ENCODE measurements at regions not wholly inside any gene's neighbourhood (a gene's known extent, or its start where the extent isn't known, plus 50 kb on each side); places are given as distances from the start of the nearest gene placed in this dataset.

GRCh38 chr1:195733408-195733807, 874.8 kb downstream of the KCNT2 start:
- no peaks in the 10 kb centered on the region for H4K20me1 ChIP-seq (ENCODE audit: insufficient read depth)
- intact Hi-C loops (cut with micrococcal nuclease): no loop called here
- no peak overlapping the region for H3K9ac ChIP-seq (ENCODE audit: low read length)
- no peak overlapping the region for H3K4me3 ChIP-seq (replicated peaks in 1 of 2; ENCODE audit: low read depth in 1 of 2, low read length in 2 of 2)
- no peaks in the 10 kb centered on the region for H3K27me3 ChIP-seq (ENCODE audit: insufficient read depth, low read length)
- H3K27ac ChIP-seq (ENCODE audit: low read depth, low read length): no peak overlapping the region
- H3K9me2 ChIP-seq (ENCODE audit: insufficient read depth): no peaks in the 10 kb centered on the region
- no peaks in the 10 kb centered on the region for H3K9me3 ChIP-seq (ENCODE audit: control insufficient read depth in 1 of 2, insufficient read depth in 1 of 2, low read depth in 1 of 2, low read length in 2 of 2)
- ATAC-seq (no peak), DNase-seq (ENCODE audit: low read depth, low spot score) (no peak)
- H3K4me2 ChIP-seq (ENCODE audit: low read length): no peak overlapping the region
- BruUV-seq (replicated peaks): no TSS peak
- ChIA-PET POLR2A (no interaction called here), RAD21 (ENCODE audit: low non-redundant PET in 1 of 2, low total read pairs in 2 of 2, uncharacterized antibody in 2 of 2, unreplicated experiment in 2 of 2) (no interaction called here), CTCF (no interaction called here)
- no peak overlapping the region for H2AFZ ChIP-seq (ENCODE audit: low read depth, low read length, poor library complexity, severe bottlenecking)
- no peaks in the 10 kb centered on the region; a peak in 1 of 4 replicates for H3K4me1 ChIP-seq (ENCODE audit: control insufficient read depth in 1 of 2, insufficient read depth in 2 of 2, low read length in 2 of 2)
- TF ChIP-seq EGR1 (IDR thresholded peaks at IDR 0.05; ENCODE audit: low read depth): no peak
- TF ChIP-seq ZNF274 (IDR thresholded peaks at IDR 0.05; ENCODE audit: low read depth, low read length): no peak
- TF ChIP-seq CTCF (IDR thresholded peaks at IDR 0.05 in 2 of 3, conservative IDR thresholded peaks at IDR 0.05 in 1 of 3; ENCODE audit: borderline replicate concordance in 1 of 3, insufficient read depth in 1 of 3, low read depth in 2 of 3, low read length in 2 of 3): no peak
- no peak for TF ChIP-seq CEBPB (IDR thresholded peaks at IDR 0.05; ENCODE audit: low read depth)
- TF ChIP-seq TCF7L2 (IDR thresholded peaks at IDR 0.05; ENCODE audit: borderline replicate concordance, extremely low read depth, insufficient read depth, insufficient read length): no peak
- no peak for TF ChIP-seq JUND (IDR thresholded peaks at IDR 0.05)
- TF ChIP-seq RAD21 (IDR thresholded peaks at IDR 0.05; ENCODE audit: low read depth): no peak
- TF ChIP-seq SIN3A (IDR thresholded peaks at IDR 0.05; ENCODE audit: low read depth): no peak
- no peak for TF ChIP-seq SP1 (IDR thresholded peaks at IDR 0.05; ENCODE audit: low read depth)
- no peak for TF ChIP-seq POLR2AphosphoS5 (IDR thresholded peaks at IDR 0.05; ENCODE audit: low read depth, low read length)
- no peak for TF ChIP-seq YY1 (IDR thresholded peaks at IDR 0.05; ENCODE audit: extremely low read depth, insufficient replicate concordance, low read depth, low read length)
- TF ChIP-seq FOSL1 (IDR thresholded peaks at IDR 0.05; ENCODE audit: low read depth): no peak
- TF ChIP-seq REST (IDR thresholded peaks at IDR 0.05; ENCODE audit: low read depth): no peak
- no peak for TF ChIP-seq MAX (IDR thresholded peaks at IDR 0.05)
- no peak for TF ChIP-seq EZH2 (IDR thresholded peaks at IDR 0.05)
- TF ChIP-seq EZH2phosphoT487 (IDR thresholded peaks at IDR 0.05; ENCODE audit: borderline replicate concordance): no peak
- H3K36me3 ChIP-seq (ENCODE audit: control insufficient read depth in 1 of 2, insufficient read depth in 2 of 2, low read length in 2 of 2): no peaks in the 10 kb centered on the region
- no peaks in the 10 kb centered on the region for H3K79me2 ChIP-seq (ENCODE audit: insufficient read depth, low read length)

Measured in HCT116 (cell line).